GM10248 (cell line): ENCODE measurements at regions not wholly inside any gene's neighbourhood (a gene's known extent, or its start where the extent isn't known, plus 50 kb on each side); places are given as distances from the start of the nearest gene placed in this dataset.
"Not testable (repeated sequence)": the region's sequence is repeated elsewhere in the genome, so short reads cannot be mapped to it uniquely, and the experiment has no call there.

Source experiments
- CTCF ChIA-PET: fragments of 300-600 bp; sonication (Branson Sonifier 250); formaldehyde crosslinking; extraction: SDS; loops from one replicate; lab custom pipeline; 2021; ENCODE audit warnings: antibody characterized with exemption; lab: Yijun Ruan, JAX
- POLR2A ChIA-PET: fragments of 350-650 bp; sonication (Branson Sonifier 250); formaldehyde crosslinking; extraction: SDS; loops from one replicate; lab custom pipeline; 2020; ENCODE audit warnings: antibody characterized with exemption; lab: Yijun Ruan, JAX
- DNase-seq: peaks from one replicate; pipeline ENCODE4 v3.0.0; 2012; ENCODE audit errors: extremely low spot score
- TF ChIP-seq, protein P1 (sequence below): IDR thresholded peaks from 2 replicates; pipeline ENCODE4 v1.5.1; 2012; ENCODE audit warnings: mild to moderate bottlenecking, low read depth; ENCODE audit errors: extremely low read depth, missing control alignments, control extremely low read depth

DNA sequence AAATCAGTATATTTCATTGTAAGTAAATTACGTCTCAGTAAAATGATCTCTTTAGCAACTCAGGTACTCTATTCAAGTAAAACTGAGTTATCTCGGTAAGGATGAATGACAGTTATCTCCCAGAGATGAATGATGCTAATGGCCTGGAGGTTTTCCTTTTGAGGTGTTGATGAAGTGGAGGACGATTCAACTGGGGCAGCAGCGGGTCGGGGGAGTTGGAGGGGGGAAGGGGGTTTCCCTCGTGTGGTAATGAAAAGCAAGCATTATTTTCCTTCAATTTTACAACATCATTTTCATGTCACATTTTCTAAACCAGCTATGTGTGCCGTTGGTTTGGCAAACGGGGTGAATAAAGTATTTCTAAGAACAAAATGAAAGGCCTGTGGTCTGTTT lies 92.4 kb upstream of the ATXN3L start:
- TF ChIP-seq, protein P1, sequence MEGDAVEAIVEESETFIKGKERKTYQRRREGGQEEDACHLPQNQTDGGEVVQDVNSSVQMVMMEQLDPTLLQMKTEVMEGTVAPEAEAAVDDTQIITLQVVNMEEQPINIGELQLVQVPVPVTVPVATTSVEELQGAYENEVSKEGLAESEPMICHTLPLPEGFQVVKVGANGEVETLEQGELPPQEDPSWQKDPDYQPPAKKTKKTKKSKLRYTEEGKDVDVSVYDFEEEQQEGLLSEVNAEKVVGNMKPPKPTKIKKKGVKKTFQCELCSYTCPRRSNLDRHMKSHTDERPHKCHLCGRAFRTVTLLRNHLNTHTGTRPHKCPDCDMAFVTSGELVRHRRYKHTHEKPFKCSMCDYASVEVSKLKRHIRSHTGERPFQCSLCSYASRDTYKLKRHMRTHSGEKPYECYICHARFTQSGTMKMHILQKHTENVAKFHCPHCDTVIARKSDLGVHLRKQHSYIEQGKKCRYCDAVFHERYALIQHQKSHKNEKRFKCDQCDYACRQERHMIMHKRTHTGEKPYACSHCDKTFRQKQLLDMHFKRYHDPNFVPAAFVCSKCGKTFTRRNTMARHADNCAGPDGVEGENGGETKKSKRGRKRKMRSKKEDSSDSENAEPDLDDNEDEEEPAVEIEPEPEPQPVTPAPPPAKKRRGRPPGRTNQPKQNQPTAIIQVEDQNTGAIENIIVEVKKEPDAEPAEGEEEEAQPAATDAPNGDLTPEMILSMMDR, result no peak
- DNase-seq, result no peak
- ChIA-PET POLR2A (no interaction called here), CTCF (no interaction called here)

DNA sequence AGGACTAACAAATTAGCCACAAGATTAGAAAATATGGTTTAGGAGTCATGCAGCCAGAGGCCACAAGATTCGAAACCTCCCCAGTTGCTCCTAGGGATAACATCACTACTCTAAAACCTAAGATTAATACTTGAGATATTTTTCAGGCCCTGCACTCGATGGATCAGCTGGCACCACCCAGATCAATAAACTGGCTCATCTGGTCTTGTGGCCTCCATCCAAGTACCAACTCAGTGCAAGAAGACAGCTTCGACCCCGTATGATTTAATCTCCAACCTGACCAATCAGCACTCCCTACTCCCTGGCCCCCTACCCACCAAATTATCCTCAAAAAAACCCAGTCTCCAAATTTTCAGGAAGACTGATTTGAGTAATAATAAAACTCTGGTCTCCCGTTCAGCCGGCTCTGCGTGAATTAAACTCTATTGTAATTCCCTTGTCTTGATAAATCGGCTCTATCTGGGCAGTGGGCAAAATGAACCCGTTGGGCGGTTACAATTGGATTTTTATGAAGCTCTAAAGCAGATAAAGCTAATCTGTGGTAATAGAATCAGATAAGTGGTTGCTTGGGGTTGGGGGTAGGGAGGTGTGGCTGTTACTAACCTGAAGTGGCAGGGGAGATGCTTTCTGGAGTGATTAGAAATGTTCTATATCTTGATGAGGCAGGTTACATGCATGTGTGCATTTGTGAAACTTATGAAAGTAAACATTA lies 91.8 kb upstream of the ATXN3L start:
- TF ChIP-seq, protein P1, result no peak
- ChIA-PET CTCF (no interaction called here), POLR2A (no interaction called here)
- DNase-seq, result no peak

DNA sequence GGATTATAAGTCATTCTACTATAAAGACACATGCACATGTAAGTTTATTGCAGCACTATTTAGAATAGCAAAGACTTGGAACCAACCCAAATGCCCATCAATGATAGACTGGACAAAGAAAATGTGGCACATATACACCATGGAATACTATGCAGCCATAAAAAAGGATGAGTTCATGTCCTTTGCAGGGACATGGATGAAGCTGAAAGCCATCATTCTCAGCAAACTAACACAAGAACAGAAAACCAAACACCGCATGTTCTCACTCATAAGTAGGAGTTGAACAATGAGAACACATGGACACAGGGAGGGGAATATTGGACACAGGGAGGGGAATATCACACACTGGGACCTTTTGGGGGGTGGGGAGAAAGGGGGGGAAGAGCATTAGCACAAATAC lies 88.7 kb upstream of the ATXN3L start:
- POLR2A ChIA-PET, CTCF ChIA-PET, DNase-seq: not testable (repeated sequence)

DNA sequence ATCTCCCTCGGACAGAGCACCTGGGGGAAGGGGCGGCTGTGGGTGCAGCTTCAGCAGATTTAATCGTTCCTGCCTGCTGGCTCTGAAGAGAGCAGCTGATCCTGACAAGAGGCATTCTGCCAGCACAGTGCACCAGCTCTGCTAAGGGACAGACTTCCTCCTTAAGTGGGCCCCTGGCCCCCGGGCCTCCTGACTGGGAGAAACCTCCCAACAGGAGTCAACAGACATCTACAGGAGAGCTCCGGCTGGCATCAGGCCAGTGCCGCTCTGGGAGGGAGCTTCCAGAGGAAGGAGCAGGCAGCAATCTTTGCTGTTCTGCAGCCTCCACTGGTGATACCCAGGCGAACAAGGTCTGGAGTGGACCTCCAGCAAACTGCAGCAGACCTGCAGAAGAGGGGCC lies 84.9 kb upstream of the ATXN3L start:
- DNase-seq, POLR2A ChIA-PET: not testable (repeated sequence)
- CTCF ChIA-PET, result interaction anchor here (1.1 kb wide), 1 partner anchor 8 kb away, joined by 3 read pairs; no protein-coding TSS in a partner anchor

DNA sequence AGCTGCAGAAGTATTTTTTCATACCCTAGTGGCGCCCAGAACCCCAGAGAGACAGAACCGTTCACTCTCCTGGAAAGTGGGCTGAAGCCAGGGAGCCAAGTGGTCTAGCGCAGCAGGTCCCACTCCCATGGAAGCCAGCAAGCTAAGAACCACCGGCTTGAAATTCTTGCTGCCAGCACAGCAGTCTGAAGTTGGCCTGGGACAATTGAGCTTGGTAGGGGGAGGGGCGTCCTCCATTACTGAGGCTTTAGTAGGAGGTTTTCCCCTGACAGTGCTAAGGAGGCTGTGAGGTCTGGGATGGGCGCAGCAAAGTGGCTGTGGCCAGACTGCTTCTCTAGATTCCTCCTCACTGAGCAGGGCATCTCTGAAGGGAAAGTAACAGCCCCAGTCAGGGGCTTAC lies 84.5 kb upstream of the ATXN3L start:
- ChIA-PET POLR2A (no interaction called here), CTCF (no interaction called here)
- no peak for DNase-seq
- TF ChIP-seq, protein P1, result no peak

DNA sequence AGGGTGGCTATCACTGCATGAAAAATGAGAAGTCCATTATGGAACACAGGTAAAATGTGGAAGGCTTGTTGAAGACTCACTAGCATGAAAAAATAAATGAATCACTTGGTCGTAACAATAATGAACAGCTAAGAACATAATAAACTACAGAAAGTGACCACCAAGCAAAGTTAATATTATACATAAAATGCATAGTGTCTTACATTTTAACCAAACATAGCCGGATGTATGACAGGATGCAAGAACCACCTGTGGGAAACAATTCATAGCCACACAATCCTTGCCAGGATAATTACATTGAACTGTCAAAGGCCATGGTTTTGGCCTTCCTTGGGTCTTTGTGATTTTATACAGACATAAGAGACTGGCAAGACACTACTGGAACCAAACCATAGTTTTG lies 81.9 kb upstream of the ATXN3L start:
- POLR2A ChIA-PET, result no interaction called here
- CTCF ChIA-PET, result no interaction called here
- TF ChIP-seq, protein P1, result no peak

DNA sequence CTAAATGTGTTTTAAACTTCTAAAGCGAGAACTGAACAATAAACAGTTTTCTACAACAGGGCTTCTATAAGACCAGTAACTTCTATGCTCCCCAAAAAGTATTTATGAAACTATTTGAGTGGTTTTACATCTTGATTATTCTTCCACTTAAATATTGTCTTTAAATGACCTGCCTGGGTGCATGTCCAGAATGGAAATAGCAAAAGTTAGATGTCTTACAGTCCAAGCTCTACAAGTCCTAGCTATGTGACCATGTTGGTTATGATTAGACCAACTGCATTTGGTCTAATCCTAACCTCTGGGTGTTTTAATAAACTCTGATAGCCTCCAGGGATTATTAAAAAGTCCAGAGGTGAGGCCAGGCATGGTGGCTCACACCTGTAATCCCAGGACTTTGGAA lies 79.0 kb upstream of the ATXN3L start:
- ChIA-PET CTCF (no interaction called here), POLR2A (no interaction called here)
- DNase-seq, result no peak
- TF ChIP-seq, protein P1, result no peak

More for the DNA sequence above, 81.9 kb upstream of the ATXN3L start:
- no peak for DNase-seq
